A549 (cell line): ENCODE measurements at regions not wholly inside any gene's neighbourhood (a gene's known extent, or its start where the extent isn't known, plus 50 kb on each side); places are given as distances from the start of the nearest gene placed in this dataset.

Experiments
- ATAC-seq, 2 experiments: fragments of 200-7000 bp in 1 of 2; fragments of >200 bp in 1 of 2; cut with Nextera tagmentation in 1 of 2; cut with Tn5 transposase in 1 of 2; 3 replicates each; pipeline versions ENCODE4 v1.8.0 to v1.9.1; 2018 to 2020; ENCODE audit warnings: mild to moderate bottlenecking in 1 of 2, moderate library complexity in 1 of 2
- CTCF ChIA-PET: fragments of 300-600 bp; sonication (Branson Sonifier 250); formaldehyde crosslinking; extraction: SDS; loops from one replicate; lab custom pipeline; 2021; ENCODE audit warnings: antibody characterized with exemption, inconsistent platforms; lab: Yijun Ruan, JAX
- POLR2A ChIA-PET: fragments of 350-600 bp; formaldehyde crosslinking; extraction: SDS; loops from one replicate; lab custom pipeline; 2021; ENCODE audit warnings: antibody characterized with exemption, inconsistent platforms; lab: Yijun Ruan, JAX
- DNase-seq, 2 experiments: peaks; one replicate each; pipeline versions ENCODE4 v3.0.0 to v3.0.0-alpha.2; 2011 to 2016; ENCODE audit warnings: low read depth in 1 of 2, low spot score in 1 of 2
- FAIRE-seq: peaks from 2 replicates; lab custom pipeline; 2011; peaks lifted over from hg19 to GRCh38; lab: Jason Lieb, UNC
- H3K27ac ChIP-seq, 2 experiments: fragments of >200 bp; sonication (Bioruptor Twin); formaldehyde crosslinking; 3 replicates each; pipeline ENCODE4 v1.5.1; 2016 to 2017
- H3K4me1 ChIP-seq: fragments of >200 bp; sonication (Bioruptor Twin); formaldehyde crosslinking; 3 replicates; pipeline ENCODE4 v1.6.1; 2016
- H3K4me2 ChIP-seq: fragments of >200 bp; sonication (Bioruptor Twin); formaldehyde crosslinking; 3 replicates; pipeline ENCODE4 v1.6.1; 2016
- H3K4me3 ChIP-seq: fragments of >200 bp; sonication (Bioruptor Twin); formaldehyde crosslinking; 3 replicates; pipeline ENCODE4 v1.5.1; 2016
- H3K9me3 ChIP-seq: fragments of >200 bp; sonication (Bioruptor Twin); formaldehyde crosslinking; 3 replicates; pipeline ENCODE4 v1.6.1; 2016
- ATOH8 ChIP-seq: fragments of 250-450 bp; sonication (Bioruptor Pico); IDR thresholded peaks from 2 replicates; pipeline ENCODE4 v1.5.0; 2020; ENCODE audit warnings: low read depth, mild to moderate bottlenecking, moderate library complexity
- BHLHE40 ChIP-seq: IDR thresholded peaks from 2 replicates; pipeline ENCODE4 v1.6.1; 2012; ENCODE audit warnings: low read depth, low read length, inconsistent platforms
- CBX2 ChIP-seq: fragments of 200-600 bp; sonication (generic); IDR thresholded peaks from 2 replicates; pipeline ENCODE4 v1.6.1; 2016; ENCODE audit warnings: low read depth, mild to moderate bottlenecking, borderline replicate concordance
- CBX8 ChIP-seq: fragments of 200-600 bp; sonication (generic); IDR thresholded peaks from 2 replicates; pipeline ENCODE4 v1.6.1; 2016
- CEBPB ChIP-seq, 2 experiments: fragments of >200 bp in 1 of 2; sonication (Bioruptor Twin) in 1 of 2; formaldehyde crosslinking in 1 of 2; IDR thresholded peaks; 2 replicates each; pipeline ENCODE4 v1.6.1; 2012 to 2016
- CHD2 ChIP-seq: fragments of 150-350 bp; IDR thresholded peaks from 2 replicates; pipeline ENCODE4 v1.6.1; 2014; ENCODE audit warnings: low read length; ENCODE audit not compliant: partially characterized antibody
- CHD4 ChIP-seq: fragments of 200-600 bp; sonication (generic); IDR thresholded peaks from 2 replicates; pipeline ENCODE4 v1.6.1; 2016; ENCODE audit warnings: antibody characterized with exemption, mild to moderate bottlenecking, borderline replicate concordance
- CTCF ChIP-seq: fragments of >200 bp; sonication (Bioruptor Twin); formaldehyde crosslinking; IDR thresholded peaks from 3 replicates; pipeline ENCODE4 v1.5.1; 2016
- EHF ChIP-seq: fragments of 250-450 bp; sonication (Bioruptor Pico); IDR thresholded peaks from 2 replicates; pipeline ENCODE4 v1.5.0; 2020; ENCODE audit warnings: mild to moderate bottlenecking
- EHMT2 ChIP-seq: fragments of 200-600 bp; sonication (generic); IDR thresholded peaks from 2 replicates; pipeline ENCODE4 v1.6.1; 2016; ENCODE audit warnings: antibody characterized with exemption, low read depth, mild to moderate bottlenecking, moderate library complexity
- FOSB ChIP-seq: fragments of 250-450 bp; sonication (Bioruptor Pico); IDR thresholded peaks from 2 replicates; pipeline ENCODE4 v1.5.0; 2020; ENCODE audit warnings: mild to moderate bottlenecking, moderate library complexity
- GATA3 ChIP-seq: IDR thresholded peaks from 2 replicates; pipeline ENCODE4 v1.6.1; 2012; ENCODE audit warnings: borderline replicate concordance
- HEYL ChIP-seq: fragments of 250-450 bp; sonication (Bioruptor Pico); IDR thresholded peaks from 2 replicates; pipeline ENCODE4 v1.8.0; 2021; ENCODE audit warnings: mild to moderate bottlenecking, moderate library complexity
- HOXA7 ChIP-seq: fragments of 250-450 bp; sonication (Bioruptor Pico); IDR thresholded peaks from 2 replicates; pipeline ENCODE4 v1.5.0; 2020; ENCODE audit warnings: mild to moderate bottlenecking, moderate library complexity
- HOXB5 ChIP-seq: fragments of 250-450 bp; sonication (Bioruptor Pico); IDR thresholded peaks from 2 replicates; pipeline ENCODE4 v1.5.0; 2020; ENCODE audit warnings: mild to moderate bottlenecking, moderate library complexity
- JUN ChIP-seq, 2 experiments: fragments of >200 bp; sonication (Bioruptor Twin); formaldehyde crosslinking; IDR thresholded peaks; 2 replicates in 1 of 2; 3 replicates in 1 of 2; pipeline ENCODE4 v1.6.1; 2016 to 2017
- KDM5A ChIP-seq: fragments of 200-600 bp; sonication (generic); IDR thresholded peaks from 2 replicates; pipeline ENCODE4 v1.6.1; 2016; ENCODE audit warnings: antibody characterized with exemption, mild to moderate bottlenecking
- MYC ChIP-seq: IDR thresholded peaks from 2 replicates; pipeline ENCODE4 v1.6.1; 2012; ENCODE audit warnings: mild to moderate bottlenecking, inconsistent platforms, low read length, improper control_type of control experiment, borderline replicate concordance
- NPAS2 ChIP-seq: fragments of 250-450 bp; sonication (Bioruptor Pico); IDR thresholded peaks from 2 replicates; pipeline ENCODE4 v1.8.0; 2022; ENCODE audit warnings: mild to moderate bottlenecking, moderate library complexity, borderline replicate concordance
- NR3C1 ChIP-seq: fragments of >200 bp; sonication (Bioruptor Twin); formaldehyde crosslinking; IDR thresholded peaks from 3 replicates; pipeline ENCODE4 v1.6.1; 2017
- PHF8 ChIP-seq: fragments of 200-600 bp; sonication (generic); IDR thresholded peaks from 2 replicates; pipeline ENCODE4 v1.6.1; 2016; ENCODE audit warnings: low read depth, mild to moderate bottlenecking, antibody characterized with exemption, moderate library complexity, borderline replicate concordance
- POLR2A ChIP-seq: IDR thresholded peaks from 2 replicates; pipeline ENCODE4 v1.6.1; 2012; ENCODE audit warnings: mild to moderate bottlenecking, low read length
- RARB ChIP-seq: fragments of 250-450 bp; sonication (Bioruptor Pico); IDR thresholded peaks from 2 replicates; pipeline ENCODE4 v1.8.0; 2021; ENCODE audit warnings: mild to moderate bottlenecking, moderate library complexity
- REST ChIP-seq: fragments of 200-600 bp; sonication (generic); IDR thresholded peaks from 2 replicates; pipeline ENCODE4 v1.6.1; 2016; ENCODE audit warnings: antibody characterized with exemption, mild to moderate bottlenecking, moderate library complexity
- SREBF2 ChIP-seq: fragments of 450-650 bp; IDR thresholded peaks from 2 replicates; pipeline ENCODE4 v1.6.1; 2014; ENCODE audit warnings: mild to moderate bottlenecking, moderate library complexity
- TP53 ChIP-seq: fragments of 250-450 bp; sonication (Bioruptor Pico); IDR thresholded peaks from 2 replicates; pipeline ENCODE4 v1.5.0; 2021; ENCODE audit warnings: mild to moderate bottlenecking, moderate library complexity
- USF2 ChIP-seq: fragments of 450-650 bp; IDR thresholded peaks from 2 replicates; pipeline ENCODE4 v1.6.1; 2014; ENCODE audit warnings: antibody characterized with exemption
- ZNF302 ChIP-seq: fragments of 250-450 bp; sonication (Bioruptor Pico); IDR thresholded peaks from 2 replicates; pipeline ENCODE4 v1.9.0; 2021; ENCODE audit warnings: inconsistent platforms, mild to moderate bottlenecking, moderate library complexity
- WGBS: methylation state at CpG from one replicate; pipeline ENCODE4 v1.1.6; 2017; ENCODE audit errors: missing lambda C conversion rate; 5-methylcytosine and 5-hydroxymethylcytosine counted together

- Histone ChIP-seq H3K9me3 (no peaks in the 10 kb centered on the region), H3K4me1 (no peaks in the 10 kb centered on the region), H3K4me2 (no peak overlapping the region), H3K4me3 (no peak overlapping the region), H3K27ac (no peak overlapping the region)
- 69% methylated on average over 11 of the region's 11 CpGs for WGBS
- FAIRE-seq (no peak), DNase-seq (no peak), ATAC-seq (no peak)
- POLR2A ChIA-PET: no interaction called here
- TF ChIP-seq CHD4: no peak
- TF ChIP-seq GATA3: no peak
- no peak for TF ChIP-seq HOXB5 (CRISPR knock-in tag)
- TF ChIP-seq HEYL (CRISPR knock-in tag): no peak
- no peak for TF ChIP-seq MYC
- no peak for TF ChIP-seq CHD2
- TF ChIP-seq CTCF: no peak
- no peak for TF ChIP-seq BHLHE40
- TF ChIP-seq EHMT2: no peak
- TF ChIP-seq ATOH8 (CRISPR knock-in tag): no peak
- TF ChIP-seq PHF8: no peak
- no peak for TF ChIP-seq HOXA7 (CRISPR knock-in tag)
- TF ChIP-seq REST: no peak
- TF ChIP-seq RARB (CRISPR knock-in tag): no peak
- no peak for TF ChIP-seq NPAS2 (CRISPR knock-in tag)
- TF ChIP-seq USF2: no peak
- TF ChIP-seq SREBF2: no peak
- no peak for TF ChIP-seq FOSB (CRISPR knock-in tag)
- no peak for TF ChIP-seq POLR2A
- CTCF ChIA-PET: no interaction called here
Measured at GRCh38 chr5:28084069-28084468, 1045.7 kb upstream of the CDH9 start.

GRCh38 chr5:28082610-28083009 is 1044.2 kb upstream of the CDH9 start:
- WGBS: 52% methylated on average over 3 of the region's 3 CpGs
- Histone ChIP-seq H3K9me3 (no peaks in the 10 kb centered on the region), H3K4me2 (no peak overlapping the region), H3K27ac (no peak overlapping the region), H3K4me3 (no peak overlapping the region), H3K4me1 (no peaks in the 10 kb centered on the region)
- ATAC-seq (no peak), FAIRE-seq (no peak), DNase-seq (no peak)
- ChIA-PET POLR2A (no interaction called here), CTCF (no interaction called here)
- TF ChIP-seq ZNF302 (CRISPR knock-in tag): no peak
- no peak for TF ChIP-seq ATOH8 (CRISPR knock-in tag)
- no peak for TF ChIP-seq JUN (IDR thresholded peaks at IDR 0.05)
- TF ChIP-seq NR3C1: no peak
- no peak for TF ChIP-seq CBX2
- TF ChIP-seq KDM5A: no peak
- TF ChIP-seq EHF (CRISPR knock-in tag): no peak
- TF ChIP-seq REST: no peak
- no peak for TF ChIP-seq TP53 (CRISPR knock-in tag)
- TF ChIP-seq CBX8: no peak
- TF ChIP-seq CEBPB (IDR thresholded peaks at IDR 0.05): no peak
- no peak for TF ChIP-seq USF2
